ENCODE measurements at regions not wholly inside any gene's neighbourhood (a gene's known extent, or its start where the extent isn't known, plus 50 kb on each side); places are given as distances from the start of the nearest gene placed in this dataset.

- no peak for DNase-seq
These were observed 118.0 kb upstream of the PFKP start for GRCh38 chr10:2949221-2949947.

- DNase-seq = no peak
These were observed 119.1 kb upstream of the PFKP start for GRCh38 chr10:2948127-2948854.

- no peak for DNase-seq
These were observed 122.6 kb upstream of the PFKP start for GRCh38 chr10:2944788-2945187.

GRCh38 chr10:2943932-2944614 is 123.3 kb upstream of the PFKP start:
- DNase-seq = no peak

- DNase-seq = no peak
These were observed 124.4 kb upstream of the PFKP start for GRCh38 chr10:2942938-2943337.

- DNase-seq = no peak
These were observed 128.5 kb upstream of the PFKP start for GRCh38 chr10:2938869-2939268.

- no peak for DNase-seq
These were observed 130.5 kb upstream of the PFKP start for GRCh38 chr10:2936816-2937215.

- DNase-seq = no peak
These were observed 131.5 kb upstream of the PFKP start for GRCh38 chr10:2935647-2936386.

- DNase-seq = no peak
These were observed 133.4 kb upstream of the PFKP start for GRCh38 chr10:2933924-2934323.

GRCh38 chr10:2933519-2933918 is 133.8 kb upstream of the PFKP start:
- no peak for DNase-seq

GRCh38 chr10:2933071-2933470 is 134.3 kb upstream of the PFKP start:
- no peak for DNase-seq

- DNase-seq = no peak
These were observed 137.7 kb upstream of the PFKP start for GRCh38 chr10:2929480-2930258.

GRCh38 chr10:2927958-2928840 is 139.1 kb upstream of the PFKP start:
- DNase-seq = peak; percentile 85

- no peak for DNase-seq
These were observed 140.3 kb upstream of the PFKP start for GRCh38 chr10:2926918-2927660.

GRCh38 chr10:2925631-2926030 is 141.7 kb upstream of the PFKP start:
- no peak for DNase-seq

GRCh38 chr10:2924431-2924830 is 142.9 kb upstream of the PFKP start:
- DNase-seq = no peak

- no peak for DNase-seq
These were observed 145.2 kb upstream of the PFKP start for GRCh38 chr10:2921956-2922680.

GRCh38 chr10:2920637-2921036 is 146.7 kb upstream of the PFKP start:
- DNase-seq = no peak

GRCh38 chr10:2920168-2920567 is 147.2 kb upstream of the PFKP start:
- DNase-seq = no peak

- DNase-seq = no peak
These were observed 148.3 kb upstream of the PFKP start for GRCh38 chr10:2919016-2919415.
